Astrocyte of the hippocampus (primary cell): ENCODE measurements at regions not wholly inside any gene's neighbourhood (a gene's known extent, or its start where the extent isn't known, plus 50 kb on each side); places are given as distances from the start of the nearest gene placed in this dataset.

Source experiments
- DNase-seq: peaks from one replicate; pipeline ENCODE4 v3.0.0; 2011; ENCODE audit warnings: low read depth, low spot score

- no peak for DNase-seq
Measured at GRCh38 chr3:31331278-31331677, 201.4 kb upstream of the STT3B start.

- DNase-seq, result peak; percentile 38
Measured at GRCh38 chr3:31341130-31341529, 191.6 kb upstream of the STT3B start.

- peak; percentile 78 for DNase-seq
Measured at GRCh38 chr3:31343075-31343474, 189.7 kb upstream of the STT3B start.

- no peak for DNase-seq
Measured at GRCh38 chr3:31345581-31345980, 187.1 kb upstream of the STT3B start.

- no peak for DNase-seq
Measured at GRCh38 chr3:31346542-31346979, 186.2 kb upstream of the STT3B start.

GRCh38 chr3:31349001-31349748 lies 183.6 kb upstream of the STT3B start:
- DNase-seq, result no peak

- DNase-seq, result no peak
Measured at GRCh38 chr3:31350307-31350706, 182.4 kb upstream of the STT3B start.

GRCh38 chr3:31352331-31352730 lies 180.4 kb upstream of the STT3B start:
- no peak for DNase-seq

GRCh38 chr3:31353166-31353565 lies 179.6 kb upstream of the STT3B start:
- DNase-seq, result no peak

GRCh38 chr3:31354373-31354772 lies 178.4 kb upstream of the STT3B start:
- DNase-seq, result no peak

GRCh38 chr3:31355807-31356206 lies 176.9 kb upstream of the STT3B start:
- no peak for DNase-seq

- peak; percentile 58 for DNase-seq
Measured at GRCh38 chr3:31356941-31357340, 175.8 kb upstream of the STT3B start.

- no peak for DNase-seq
Measured at GRCh38 chr3:31357451-31357850, 175.3 kb upstream of the STT3B start.

- DNase-seq, result no peak
Measured at GRCh38 chr3:31358473-31359070, 174.2 kb upstream of the STT3B start.

GRCh38 chr3:31361371-31362273 lies 171.1 kb upstream of the STT3B start:
- peak; percentile 36 for DNase-seq

- no peak for DNase-seq
Measured at GRCh38 chr3:31364188-31364587, 168.5 kb upstream of the STT3B start.

GRCh38 chr3:31364711-31365110 lies 168.0 kb upstream of the STT3B start:
- peak; percentile 31 for DNase-seq

GRCh38 chr3:31367518-31367917 lies 165.2 kb upstream of the STT3B start:
- DNase-seq, result no peak

- no peak for DNase-seq
Measured at GRCh38 chr3:31369637-31370379, 162.9 kb upstream of the STT3B start.

GRCh38 chr3:31370380-31370666 lies 162.4 kb upstream of the STT3B start:
- no peak for DNase-seq

- no peak for DNase-seq
Measured at GRCh38 chr3:31370681-31371080, 162.0 kb upstream of the STT3B start.
